ENCODE measurements at regions not wholly inside any gene's neighbourhood (a gene's known extent, or its start where the extent isn't known, plus 50 kb on each side); places are given as distances from the start of the nearest gene placed in this dataset.
"Not testable (repeated sequence)": the region's sequence is repeated elsewhere in the genome, so short reads cannot be mapped to it uniquely, and the experiment has no call there.

- DNase-seq = no peak
Measured at GRCh38 chr10:107544706-107545520, 380.4 kb upstream of the SORCS1 start.

GRCh38 chr10:107542607-107543006 lies 378.1 kb upstream of the SORCS1 start:
- no peak for DNase-seq

DNA sequence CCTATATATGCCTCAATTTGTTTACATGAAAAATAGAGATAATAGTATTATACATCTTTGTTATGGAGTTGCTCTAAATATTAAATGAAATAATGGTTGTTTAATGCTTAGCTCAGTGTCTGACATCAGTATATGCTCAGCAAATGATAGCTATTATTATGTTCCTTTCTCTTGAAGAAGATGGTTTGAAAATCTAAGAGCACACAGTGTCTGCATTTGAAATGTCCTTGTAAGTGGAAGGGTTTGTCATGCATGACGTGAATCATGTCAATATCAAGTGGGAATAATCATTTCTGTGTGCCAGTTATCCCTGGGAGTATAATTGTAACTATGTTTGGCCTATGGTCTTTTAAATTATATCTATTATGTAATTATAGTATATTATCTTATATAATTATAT lies 377.5 kb upstream of the SORCS1 start:
- no peak for DNase-seq

- DNase-seq = no peak
Measured at GRCh38 chr10:107540981-107541380, 376.5 kb upstream of the SORCS1 start.

- DNase-seq = no peak
Measured at GRCh38 chr10:107529350-107529749, 364.8 kb upstream of the SORCS1 start.

DNA sequence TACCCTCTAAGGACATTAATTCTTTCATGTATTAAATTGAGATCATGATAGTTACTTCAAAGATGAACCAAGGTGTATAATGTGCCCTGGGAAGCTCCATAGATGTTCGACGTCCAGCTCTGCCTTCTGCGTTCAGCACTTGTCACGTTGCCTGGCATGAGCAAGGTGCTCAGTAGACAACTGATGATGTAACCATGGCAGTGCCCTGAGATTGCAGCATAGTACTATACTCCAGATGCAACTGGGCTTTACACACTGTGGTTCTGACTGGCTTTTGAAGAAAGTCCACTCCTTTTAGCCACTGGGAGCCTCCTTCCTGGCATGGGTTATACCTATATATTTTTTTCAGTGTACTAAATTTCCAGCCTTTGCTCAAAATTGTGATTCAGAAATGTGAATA lies 355.8 kb upstream of the SORCS1 start:
- DNase-seq = no peak

GRCh38 chr10:107517811-107518210 lies 353.3 kb upstream of the SORCS1 start:
- DNase-seq = no peak

DNA sequence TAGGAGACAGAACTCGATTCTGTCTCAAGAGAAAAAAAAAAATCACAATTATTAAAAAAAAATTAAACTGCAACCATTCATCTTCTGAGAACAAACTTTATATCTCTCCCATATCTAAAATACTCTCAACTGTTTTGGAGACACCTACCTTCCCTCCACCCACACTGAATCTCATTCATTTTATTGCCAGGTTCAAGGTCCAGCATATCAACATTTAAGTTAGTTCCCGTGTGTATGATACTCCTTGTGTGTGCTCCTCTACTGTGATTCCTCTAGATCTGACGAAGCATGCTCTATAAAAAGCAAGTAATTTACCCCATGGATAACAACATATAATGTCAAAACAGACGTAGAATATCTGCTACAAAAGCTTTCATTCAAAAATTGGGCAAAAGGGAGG lies 351.8 kb upstream of the SORCS1 start:
- DNase-seq = no peak

DNA sequence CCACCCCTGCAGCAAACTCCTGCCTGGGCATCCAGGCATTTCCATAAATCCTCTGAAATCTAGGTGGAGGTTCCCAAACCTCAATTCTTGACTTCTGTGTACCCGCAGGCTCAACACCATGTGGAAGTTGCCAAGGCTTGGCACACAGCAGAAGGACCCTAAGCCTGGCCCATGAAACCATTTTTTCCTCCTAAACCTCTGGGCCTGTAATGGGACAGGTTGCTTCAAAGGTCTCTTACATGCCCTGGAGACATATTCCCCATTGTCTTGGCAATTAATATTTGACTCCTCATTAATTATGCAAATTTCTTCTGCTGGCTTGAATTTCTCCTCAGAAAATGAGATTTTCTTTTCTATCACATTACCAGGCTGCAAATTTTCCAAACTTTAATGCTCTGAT lies 339.5 kb upstream of the SORCS1 start:
- DNase-seq = not testable (repeated sequence)

- no peak for DNase-seq
Measured at GRCh38 chr10:107502229-107502985, 337.9 kb upstream of the SORCS1 start.

DNA sequence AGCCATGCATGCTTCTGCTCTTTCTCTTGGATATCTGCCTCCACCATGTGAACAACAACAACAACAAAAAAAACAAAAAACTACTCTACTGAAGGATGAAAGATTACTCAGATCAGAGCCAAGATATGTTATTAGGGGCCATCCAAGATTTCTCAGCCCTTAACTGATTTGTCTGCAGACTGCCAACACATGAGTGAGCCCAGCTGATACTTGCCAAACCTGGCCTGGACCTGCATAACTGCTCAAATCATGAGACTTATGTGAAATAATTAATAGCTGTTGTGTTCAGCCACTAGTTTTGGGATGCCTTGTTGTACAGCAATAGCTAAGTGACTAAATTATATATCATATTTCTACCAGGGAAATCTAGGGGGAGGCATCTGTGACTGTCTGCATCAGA lies 334.5 kb upstream of the SORCS1 start:
- no peak for DNase-seq

GRCh38 chr10:107497024-107497423 lies 332.5 kb upstream of the SORCS1 start:
- DNase-seq = no peak

- DNase-seq = no peak
Measured at GRCh38 chr10:107496594-107496993, 332.1 kb upstream of the SORCS1 start.

GRCh38 chr10:107492389-107492788 lies 327.9 kb upstream of the SORCS1 start:
- no peak for DNase-seq

GRCh38 chr10:107490389-107490788 lies 325.9 kb upstream of the SORCS1 start:
- DNase-seq = no peak

- no peak for DNase-seq
Measured at GRCh38 chr10:107487284-107487683, 322.8 kb upstream of the SORCS1 start.

- DNase-seq = no peak
Measured at GRCh38 chr10:107485019-107485418, 320.5 kb upstream of the SORCS1 start.

GRCh38 chr10:107481881-107482280 lies 317.4 kb upstream of the SORCS1 start:
- no peak for DNase-seq

DNA sequence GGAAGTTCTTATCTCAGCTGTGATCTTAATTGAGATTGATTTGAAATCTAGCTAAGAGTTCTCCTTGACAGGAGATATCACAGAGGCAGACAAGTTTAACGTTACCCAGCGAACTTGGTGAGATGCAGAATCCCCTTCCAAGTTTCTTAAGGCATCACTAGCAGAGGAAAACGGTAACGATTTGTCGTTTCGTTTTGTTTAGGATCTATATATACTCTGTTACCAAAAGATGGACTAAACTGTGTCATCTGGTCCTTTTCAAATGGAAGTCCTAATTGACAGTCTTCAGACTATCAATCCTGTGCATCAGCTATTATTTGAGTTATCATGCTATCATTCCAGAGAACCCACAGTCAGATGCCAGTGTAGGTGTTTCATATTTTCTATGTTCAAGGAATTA lies 316.7 kb upstream of the SORCS1 start:
- no peak for DNase-seq

DNA sequence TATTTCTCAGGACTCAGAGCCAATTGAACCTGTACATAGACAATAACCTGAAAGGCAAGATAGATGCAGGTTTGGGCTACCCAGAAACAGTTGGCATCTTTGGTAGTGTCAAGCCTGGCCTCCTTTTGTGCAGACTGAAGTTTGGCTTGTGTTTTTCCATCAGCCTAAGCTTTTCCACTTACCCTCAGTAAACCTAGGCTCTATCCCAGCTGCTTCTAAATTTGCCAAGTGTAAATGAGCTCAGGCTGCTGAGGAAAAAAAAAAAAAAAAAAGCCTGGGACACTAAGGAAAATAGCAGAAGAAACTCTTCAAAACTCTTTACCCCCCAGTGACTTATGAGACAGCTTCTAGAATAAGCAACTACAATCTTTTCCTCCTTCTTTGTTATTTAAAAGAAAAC lies 316.3 kb upstream of the SORCS1 start:
- DNase-seq = no peak

DNA sequence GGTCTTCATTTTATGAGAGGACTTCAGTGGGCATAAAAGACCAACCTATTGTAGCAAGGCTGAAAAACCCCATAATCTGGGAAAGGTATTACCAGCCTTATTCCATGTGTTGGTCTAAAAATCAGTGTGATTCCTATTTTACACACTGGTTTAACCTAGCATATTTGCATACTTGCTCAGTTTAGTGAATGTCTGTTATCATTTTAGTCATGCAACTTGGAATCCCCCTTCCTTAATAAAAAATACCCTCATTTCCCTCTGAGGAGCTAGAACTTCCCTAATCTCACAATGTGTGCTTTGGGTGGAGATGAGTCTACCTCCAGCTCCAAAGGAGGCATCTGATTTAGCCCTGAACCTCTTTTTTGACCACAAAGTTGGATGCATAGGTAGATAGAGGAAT lies 312.8 kb upstream of the SORCS1 start:
- DNase-seq = no peak

- DNase-seq = no peak
Measured at GRCh38 chr10:107476408-107476807, 311.9 kb upstream of the SORCS1 start.

DNA sequence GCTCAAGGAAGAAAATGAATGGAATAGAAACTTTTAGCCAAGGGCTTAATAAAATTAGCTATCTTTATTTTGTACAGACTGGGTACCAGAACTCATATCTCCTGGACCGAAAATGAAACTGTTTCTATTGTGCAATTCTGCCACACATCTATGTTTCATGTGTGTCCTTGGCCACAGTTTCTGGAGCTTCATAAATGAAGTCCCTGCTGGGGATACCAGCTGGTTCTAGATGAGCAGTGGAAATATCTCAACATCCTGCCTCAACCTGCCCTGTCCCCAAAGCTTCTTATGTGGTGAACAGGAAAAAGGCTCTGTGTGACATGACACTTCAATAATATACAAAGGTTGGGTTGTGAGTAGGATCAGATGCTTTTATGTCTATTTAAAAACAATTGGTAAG lies 310.1 kb upstream of the SORCS1 start:
- DNase-seq = no peak

DNA sequence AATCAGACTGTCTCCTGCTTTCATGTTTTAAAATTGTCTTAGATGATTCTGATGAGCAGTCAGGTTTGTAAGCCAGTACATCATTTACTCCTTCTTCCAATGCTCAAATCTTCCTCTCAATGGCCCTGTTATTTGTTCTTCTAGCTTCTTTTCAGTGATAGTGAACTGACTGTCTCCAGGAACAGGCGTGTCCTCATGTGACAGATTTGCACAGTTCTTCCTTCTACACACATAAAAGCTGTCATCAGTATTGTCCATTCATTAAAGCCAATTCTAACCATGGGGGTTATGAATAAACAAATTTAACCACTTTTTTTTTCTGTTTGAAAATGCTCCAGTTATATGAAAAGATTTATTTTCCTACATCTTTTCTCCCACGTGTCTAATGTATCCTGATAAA lies 308.7 kb upstream of the SORCS1 start:
- DNase-seq = no peak

- DNase-seq = no peak
Measured at GRCh38 chr10:107471911-107472310, 307.4 kb upstream of the SORCS1 start.
